ENCODE measurements at regions not wholly inside any gene's neighbourhood (a gene's known extent, or its start where the extent isn't known, plus 50 kb on each side); places are given as distances from the start of the nearest gene placed in this dataset.

DNA sequence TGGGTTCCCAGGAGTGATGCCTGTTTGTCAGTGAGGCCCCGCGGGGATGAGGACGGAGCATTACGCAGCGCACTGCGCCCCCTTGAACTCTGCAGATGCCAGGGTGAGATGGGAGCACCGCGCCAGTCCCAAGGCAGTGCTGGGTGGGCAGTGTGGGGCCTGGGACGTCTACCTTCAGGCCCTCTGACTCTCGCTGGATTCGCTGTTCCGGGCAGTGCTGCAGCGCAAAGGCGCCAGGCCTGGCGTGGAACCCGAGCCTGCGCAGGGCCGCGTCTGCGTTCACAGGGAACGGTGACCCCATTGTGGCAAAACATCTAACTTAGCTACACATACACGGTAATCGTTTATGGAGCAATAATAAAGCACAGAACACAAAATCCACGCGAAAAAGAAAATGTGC, 257.3 kb downstream of the QKI start:
- Histone ChIP-seq H3K4me3 (ENCODE audit: insufficient read depth, low read length, poor library complexity, severe bottlenecking) (no peak overlapping the region), H2AFZ (ENCODE audit: low read depth, low read length, severe bottlenecking) (no peak overlapping the region), H4K20me1 (ENCODE audit: low read depth, low read length) (no peaks in the 10 kb centered on the region), H3K9ac (ENCODE audit: low read length) (no peak overlapping the region), H3K27ac (ENCODE audit: low read depth, low read length) (no peak overlapping the region), H3K4me2 (ENCODE audit: low read depth, low read length, poor library complexity, severe bottlenecking) (no peak overlapping the region), H3K79me2 (ENCODE audit: insufficient read depth, low read length) (no peaks in the 10 kb centered on the region), H3F3A (ENCODE audit: insufficient read depth) (peaks cover 13% of the 10 kb centered on the region), H3K36me3 (ENCODE audit: low read length) (no peaks in the 10 kb centered on the region), H3K27me3 (ENCODE audit: low read length) (no peaks in the 10 kb centered on the region), H3K9me2 (replicated peaks; ENCODE audit: insufficient read depth, low read length) (no peaks in the 10 kb centered on the region), H3K9me3 (ENCODE audit: insufficient read depth, low read length) (no peaks in the 10 kb centered on the region)
- TF ChIP-seq, protein P1, sequence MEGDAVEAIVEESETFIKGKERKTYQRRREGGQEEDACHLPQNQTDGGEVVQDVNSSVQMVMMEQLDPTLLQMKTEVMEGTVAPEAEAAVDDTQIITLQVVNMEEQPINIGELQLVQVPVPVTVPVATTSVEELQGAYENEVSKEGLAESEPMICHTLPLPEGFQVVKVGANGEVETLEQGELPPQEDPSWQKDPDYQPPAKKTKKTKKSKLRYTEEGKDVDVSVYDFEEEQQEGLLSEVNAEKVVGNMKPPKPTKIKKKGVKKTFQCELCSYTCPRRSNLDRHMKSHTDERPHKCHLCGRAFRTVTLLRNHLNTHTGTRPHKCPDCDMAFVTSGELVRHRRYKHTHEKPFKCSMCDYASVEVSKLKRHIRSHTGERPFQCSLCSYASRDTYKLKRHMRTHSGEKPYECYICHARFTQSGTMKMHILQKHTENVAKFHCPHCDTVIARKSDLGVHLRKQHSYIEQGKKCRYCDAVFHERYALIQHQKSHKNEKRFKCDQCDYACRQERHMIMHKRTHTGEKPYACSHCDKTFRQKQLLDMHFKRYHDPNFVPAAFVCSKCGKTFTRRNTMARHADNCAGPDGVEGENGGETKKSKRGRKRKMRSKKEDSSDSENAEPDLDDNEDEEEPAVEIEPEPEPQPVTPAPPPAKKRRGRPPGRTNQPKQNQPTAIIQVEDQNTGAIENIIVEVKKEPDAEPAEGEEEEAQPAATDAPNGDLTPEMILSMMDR (IDR thresholded peaks at IDR 0.05; ENCODE audit: insufficient read depth, low read length, poor library complexity, severe bottlenecking), result no peak
- TF ChIP-seq EZH2phosphoT487 (conservative IDR thresholded peaks at IDR 0.05; ENCODE audit: low read length), result no peak

DNA sequence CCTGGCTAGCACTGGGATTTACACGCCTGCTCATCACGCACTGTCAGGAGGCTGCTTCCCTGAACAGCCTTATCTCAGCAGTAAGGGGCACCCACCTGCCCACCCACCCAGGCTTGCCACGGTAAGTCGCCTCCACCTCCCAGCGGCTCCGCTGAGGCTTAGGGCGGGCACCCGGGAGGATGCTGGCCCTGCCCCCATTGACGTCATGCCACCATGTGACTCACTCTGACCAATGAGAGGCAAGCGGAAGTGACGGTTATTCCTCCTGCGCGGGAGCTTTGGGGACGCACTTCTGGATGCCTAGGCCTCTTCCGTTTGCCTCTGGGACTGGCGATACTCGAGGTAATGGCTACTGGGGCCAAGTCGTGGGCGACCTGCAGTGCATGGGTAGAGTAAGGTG, 256.8 kb downstream of the QKI start:
- no peaks in the 10 kb centered on the region for H4K20me1 ChIP-seq (ENCODE audit: low read depth, low read length)
- no peak overlapping the region for H3K9ac ChIP-seq (ENCODE audit: low read length)
- H3F3A ChIP-seq (ENCODE audit: insufficient read depth), result peaks cover 13% of the 10 kb centered on the region
- H3K4me2 ChIP-seq (ENCODE audit: low read depth, low read length, poor library complexity, severe bottlenecking), result no peak overlapping the region
- no peak overlapping the region for H3K27ac ChIP-seq (ENCODE audit: low read depth, low read length)
- no peaks in the 10 kb centered on the region for H3K79me2 ChIP-seq (ENCODE audit: insufficient read depth, low read length)
- H3K4me3 ChIP-seq (ENCODE audit: insufficient read depth, low read length, poor library complexity, severe bottlenecking), result no peak overlapping the region
- H3K9me3 ChIP-seq (ENCODE audit: insufficient read depth, low read length), result no peaks in the 10 kb centered on the region
- TF ChIP-seq, protein P1 (IDR thresholded peaks at IDR 0.05; ENCODE audit: insufficient read depth, low read length, poor library complexity, severe bottlenecking), result no peak
- TF ChIP-seq EZH2phosphoT487 (conservative IDR thresholded peaks at IDR 0.05; ENCODE audit: low read length), result no peak
- H3K36me3 ChIP-seq (ENCODE audit: low read length), result no peaks in the 10 kb centered on the region
- no peak overlapping the region for H2AFZ ChIP-seq (ENCODE audit: low read depth, low read length, severe bottlenecking)
- H3K9me2 ChIP-seq (replicated peaks; ENCODE audit: insufficient read depth, low read length), result no peaks in the 10 kb centered on the region
- H3K27me3 ChIP-seq (ENCODE audit: low read length), result no peaks in the 10 kb centered on the region

DNA sequence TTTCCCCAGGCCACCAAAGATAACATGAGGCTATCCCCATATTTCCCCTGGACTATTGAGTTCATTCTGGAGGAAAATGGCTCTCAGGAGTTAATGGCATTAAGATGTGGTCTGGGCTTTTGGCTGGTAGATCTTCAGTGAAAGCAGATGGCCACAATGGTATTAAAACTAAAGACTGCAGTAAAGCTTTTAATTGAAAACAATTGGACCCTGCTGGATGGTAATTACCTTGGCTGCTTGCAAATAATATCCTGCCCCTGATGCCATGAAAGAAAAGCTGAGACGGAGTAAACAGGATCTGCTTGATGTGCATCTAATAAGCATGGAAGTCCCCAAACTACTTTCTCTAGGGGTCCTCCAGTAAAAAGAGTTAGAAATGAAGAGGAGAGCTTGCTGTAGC, 255.8 kb downstream of the QKI start:
- TF ChIP-seq, protein P1 (IDR thresholded peaks at IDR 0.05; ENCODE audit: insufficient read depth, low read length, poor library complexity, severe bottlenecking), result no peak
- no peak for TF ChIP-seq EZH2phosphoT487 (conservative IDR thresholded peaks at IDR 0.05; ENCODE audit: low read length)
- Histone ChIP-seq H3K36me3 (ENCODE audit: low read length) (no peaks in the 10 kb centered on the region), H2AFZ (ENCODE audit: low read depth, low read length, severe bottlenecking) (no peak overlapping the region), H3K4me2 (ENCODE audit: low read depth, low read length, poor library complexity, severe bottlenecking) (no peak overlapping the region), H3K9me3 (ENCODE audit: insufficient read depth, low read length) (no peaks in the 10 kb centered on the region), H3K27me3 (ENCODE audit: low read length) (no peaks in the 10 kb centered on the region), H3K79me2 (ENCODE audit: insufficient read depth, low read length) (no peaks in the 10 kb centered on the region), H4K20me1 (ENCODE audit: low read depth, low read length) (no peaks in the 10 kb centered on the region), H3K9me2 (replicated peaks; ENCODE audit: insufficient read depth, low read length) (no peaks in the 10 kb centered on the region), H3K9ac (ENCODE audit: low read length) (no peak overlapping the region), H3K27ac (ENCODE audit: low read depth, low read length) (no peak overlapping the region), H3F3A (ENCODE audit: insufficient read depth) (peaks cover 13% of the 10 kb centered on the region), H3K4me3 (ENCODE audit: insufficient read depth, low read length, poor library complexity, severe bottlenecking) (no peak overlapping the region)
